HCT116 (cell line): ENCODE measurements at regions not wholly inside any gene's neighbourhood (a gene's known extent, or its start where the extent isn't known, plus 50 kb on each side); places are given as distances from the start of the nearest gene placed in this dataset.

ENCODE experiments used
- CEBPB ChIP-seq: IDR thresholded peaks from 2 replicates; pipeline ENCODE4 v1.6.1; 2012; ENCODE audit warnings: low read depth
- EGR1 ChIP-seq: IDR thresholded peaks from 2 replicates; pipeline ENCODE4 v1.6.1; 2012; ENCODE audit warnings: low read depth
- EZH2phosphoT487 ChIP-seq: fragments of 200-600 bp; IDR thresholded peaks from 2 replicates; pipeline ENCODE4 v1.6.1; 2018; ENCODE audit warnings: antibody characterized with exemption, borderline replicate concordance
- POLR2A ChIP-seq: IDR thresholded peaks from 2 replicates; pipeline ENCODE4 v1.7.0; 2011; ENCODE audit warnings: borderline replicate concordance; ENCODE audit not compliant: insufficient read depth, insufficient read length; ENCODE audit errors: extremely low read depth
- POLR2AphosphoS5 ChIP-seq: IDR thresholded peaks from 2 replicates; pipeline ENCODE4 v1.6.1; 2011; ENCODE audit warnings: mild to moderate bottlenecking, low read depth, low read length, moderate library complexity
- RAD21 ChIP-seq: IDR thresholded peaks from 2 replicates; pipeline ENCODE4 v1.6.1; 2012; ENCODE audit warnings: low read depth, mild to moderate bottlenecking
- SP1 ChIP-seq: IDR thresholded peaks from 2 replicates; pipeline ENCODE4 v1.6.1; 2012; ENCODE audit warnings: low read depth
- YY1 ChIP-seq: IDR thresholded peaks from 2 replicates; pipeline ENCODE4 v1.6.1; 2011; ENCODE audit warnings: low read length, low read depth, moderate library complexity, mild to moderate bottlenecking; ENCODE audit not compliant: insufficient replicate concordance; ENCODE audit errors: extremely low read depth
- TF ChIP-seq, protein P1 (sequence below), 3 experiments: fragments of 200-600 bp in 1 of 3; sonication (generic) in 1 of 3; IDR thresholded peaks in 2 of 3; conservative IDR thresholded peaks in 1 of 3; 2 replicates each; pipeline ENCODE4 v1.5.1; 2012 to 2017; ENCODE audit warnings: low read depth in 2 of 3, low read length in 2 of 3, antibody characterized with exemption in 1 of 3, borderline replicate concordance in 1 of 3, control low read depth in 1 of 3, mild to moderate bottlenecking in 1 of 3, mixed read lengths in 1 of 3, mixed run types in 1 of 3, moderate library complexity in 1 of 3; ENCODE audit not compliant: insufficient read depth in 1 of 3
- TF ChIP-seq, protein P2 (sequence below): IDR thresholded peaks from 2 replicates; pipeline ENCODE4 v1.6.1; 2011; ENCODE audit warnings: mild to moderate bottlenecking, low read length, moderate library complexity; ENCODE audit not compliant: insufficient replicate concordance; ENCODE audit errors: extremely low read depth

DNA sequence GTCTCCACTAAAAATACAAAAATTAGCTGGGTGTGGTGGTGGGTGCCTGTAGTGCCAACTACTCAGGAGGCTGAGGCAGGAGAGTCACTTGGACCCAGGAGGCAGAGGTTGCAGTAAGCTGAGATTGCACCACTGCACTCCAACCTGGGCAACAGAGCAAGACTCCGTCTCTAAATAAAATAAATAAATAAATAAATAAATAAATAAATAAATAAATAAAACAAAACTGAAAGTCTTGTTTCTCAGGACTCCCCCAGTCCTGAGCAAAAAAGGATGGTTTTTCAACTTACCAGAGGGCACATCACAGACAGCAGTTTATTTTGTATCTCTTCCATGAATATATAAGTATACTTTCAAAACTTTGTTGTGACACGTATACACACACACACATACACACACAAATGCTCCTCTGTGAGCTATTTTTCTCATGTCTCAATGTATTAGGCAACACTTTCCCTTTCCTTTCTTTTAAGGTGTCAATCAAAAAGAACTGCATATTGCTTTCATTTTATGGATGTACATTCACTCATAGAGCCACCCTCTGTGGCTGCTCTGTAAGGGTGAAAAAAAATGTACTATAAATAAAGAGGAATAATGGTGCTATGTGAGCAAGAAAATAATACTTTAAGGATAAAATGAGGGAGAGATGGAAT is 54.8 kb upstream of the MITF start:
- no peak for TF ChIP-seq RAD21
- TF ChIP-seq, protein P1, sequence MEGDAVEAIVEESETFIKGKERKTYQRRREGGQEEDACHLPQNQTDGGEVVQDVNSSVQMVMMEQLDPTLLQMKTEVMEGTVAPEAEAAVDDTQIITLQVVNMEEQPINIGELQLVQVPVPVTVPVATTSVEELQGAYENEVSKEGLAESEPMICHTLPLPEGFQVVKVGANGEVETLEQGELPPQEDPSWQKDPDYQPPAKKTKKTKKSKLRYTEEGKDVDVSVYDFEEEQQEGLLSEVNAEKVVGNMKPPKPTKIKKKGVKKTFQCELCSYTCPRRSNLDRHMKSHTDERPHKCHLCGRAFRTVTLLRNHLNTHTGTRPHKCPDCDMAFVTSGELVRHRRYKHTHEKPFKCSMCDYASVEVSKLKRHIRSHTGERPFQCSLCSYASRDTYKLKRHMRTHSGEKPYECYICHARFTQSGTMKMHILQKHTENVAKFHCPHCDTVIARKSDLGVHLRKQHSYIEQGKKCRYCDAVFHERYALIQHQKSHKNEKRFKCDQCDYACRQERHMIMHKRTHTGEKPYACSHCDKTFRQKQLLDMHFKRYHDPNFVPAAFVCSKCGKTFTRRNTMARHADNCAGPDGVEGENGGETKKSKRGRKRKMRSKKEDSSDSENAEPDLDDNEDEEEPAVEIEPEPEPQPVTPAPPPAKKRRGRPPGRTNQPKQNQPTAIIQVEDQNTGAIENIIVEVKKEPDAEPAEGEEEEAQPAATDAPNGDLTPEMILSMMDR (IDR thresholded peaks at IDR 0.05 in 2 of 3, conservative IDR thresholded peaks at IDR 0.05 in 1 of 3; ENCODE audit: borderline replicate concordance in 1 of 3, insufficient read depth in 1 of 3, low read depth in 2 of 3, low read length in 2 of 3), result no peak
- TF ChIP-seq CEBPB, result no peak
- no peak for TF ChIP-seq POLR2A
- TF ChIP-seq POLR2AphosphoS5, result no peak
- TF ChIP-seq EGR1, result no peak
- TF ChIP-seq YY1, result no peak
- TF ChIP-seq EZH2phosphoT487, result no peak
- TF ChIP-seq, protein P2, sequence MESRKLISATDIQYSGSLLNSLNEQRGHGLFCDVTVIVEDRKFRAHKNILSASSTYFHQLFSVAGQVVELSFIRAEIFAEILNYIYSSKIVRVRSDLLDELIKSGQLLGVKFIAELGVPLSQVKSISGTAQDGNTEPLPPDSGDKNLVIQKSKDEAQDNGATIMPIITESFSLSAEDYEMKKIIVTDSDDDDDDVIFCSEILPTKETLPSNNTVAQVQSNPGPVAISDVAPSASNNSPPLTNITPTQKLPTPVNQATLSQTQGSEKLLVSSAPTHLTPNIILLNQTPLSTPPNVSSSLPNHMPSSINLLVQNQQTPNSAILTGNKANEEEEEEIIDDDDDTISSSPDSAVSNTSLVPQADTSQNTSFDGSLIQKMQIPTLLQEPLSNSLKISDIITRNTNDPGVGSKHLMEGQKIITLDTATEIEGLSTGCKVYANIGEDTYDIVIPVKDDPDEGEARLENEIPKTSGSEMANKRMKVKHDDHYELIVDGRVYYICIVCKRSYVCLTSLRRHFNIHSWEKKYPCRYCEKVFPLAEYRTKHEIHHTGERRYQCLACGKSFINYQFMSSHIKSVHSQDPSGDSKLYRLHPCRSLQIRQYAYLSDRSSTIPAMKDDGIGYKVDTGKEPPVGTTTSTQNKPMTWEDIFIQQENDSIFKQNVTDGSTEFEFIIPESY, result no peak
- TF ChIP-seq SP1, result no peak
